ENCODE measurements at regions not wholly inside any gene's neighbourhood (a gene's known extent, or its start where the extent isn't known, plus 50 kb on each side); places are given as distances from the start of the nearest gene placed in this dataset.

DNA sequence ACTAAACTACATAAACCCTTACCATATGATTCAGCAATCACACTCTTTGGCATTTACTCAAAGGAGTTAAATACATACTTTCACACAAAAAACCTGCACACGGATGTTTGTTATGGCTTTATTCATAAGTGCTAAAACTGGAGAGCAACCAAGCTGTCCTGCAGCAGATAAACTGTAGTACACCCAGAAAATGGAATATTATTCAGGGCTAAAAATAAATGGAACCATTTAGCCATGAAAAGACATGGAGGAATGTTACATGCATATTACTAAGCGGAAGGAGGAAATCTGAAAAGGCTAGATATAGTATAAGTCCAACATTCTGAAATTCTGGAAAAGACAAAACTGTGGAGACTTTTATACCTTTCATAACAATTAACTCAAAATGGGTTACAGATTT lies 73.6 kb upstream of the PHACTR3 start:
- TF ChIP-seq YY1 (IDR thresholded peaks at IDR 0.05; ENCODE audit: insufficient read depth, insufficient read length) (no peak), ZNF274 (IDR thresholded peaks at IDR 0.05; ENCODE audit: low read depth, low read length) (no peak), SUZ12 (IDR thresholded peaks at IDR 0.05; ENCODE audit: extremely low read depth, insufficient read depth, insufficient read length) (no peak)

DNA sequence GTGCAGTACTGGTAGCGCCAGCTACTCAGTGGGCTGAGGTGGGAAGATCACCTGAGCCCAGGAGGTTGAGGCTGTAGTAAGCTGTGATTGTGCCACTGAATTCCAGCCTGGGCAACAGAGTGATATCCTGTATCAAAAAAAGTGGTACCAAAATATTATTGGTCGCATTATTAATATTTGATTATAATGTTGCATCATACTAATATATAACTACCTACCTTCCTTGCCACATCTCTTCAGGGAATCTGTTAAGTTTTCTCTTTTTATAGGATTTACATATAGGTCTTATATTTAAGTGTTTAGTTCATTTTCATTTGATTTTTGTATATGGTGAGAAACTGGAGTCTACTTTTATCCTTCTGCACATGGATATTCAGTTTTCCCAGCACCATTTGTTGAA lies 66.3 kb upstream of the PHACTR3 start:
- no peaks in the 10 kb centered on the region for H3K4me1 ChIP-seq (ENCODE audit: insufficient read depth, insufficient read length)
- peaks cover 12% of the 10 kb centered on the region for H3K9me3 ChIP-seq (ENCODE audit: insufficient read depth, low read length)
- no peaks in the 10 kb centered on the region for H3K27me3 ChIP-seq (ENCODE audit: insufficient read depth, insufficient read length)
- H3K9ac ChIP-seq (ENCODE audit: insufficient read length, low read depth): no peak overlapping the region
- H3K36me3 ChIP-seq (ENCODE audit: insufficient read depth, insufficient read length, low read length): no peaks in the 10 kb centered on the region
- TF ChIP-seq YY1 (IDR thresholded peaks at IDR 0.05; ENCODE audit: insufficient read depth, insufficient read length): no peak
- TF ChIP-seq ZNF274 (IDR thresholded peaks at IDR 0.05; ENCODE audit: low read depth, low read length): no peak
- H3K4me3 ChIP-seq (ENCODE audit: insufficient read length, low read depth): no peak overlapping the region
- DNase-seq (ENCODE audit: low read depth, low spot score): no peak

More for the DNA sequence above, 73.6 kb upstream of the PHACTR3 start:
- H3K9me3 ChIP-seq (ENCODE audit: insufficient read depth, low read length): no peaks in the 10 kb centered on the region
- H3K4me1 ChIP-seq (ENCODE audit: insufficient read depth, insufficient read length): no peaks in the 10 kb centered on the region
- H3K27me3 ChIP-seq (ENCODE audit: insufficient read depth, insufficient read length): peaks cover 6% of the 10 kb centered on the region
- DNase-seq (ENCODE audit: low read depth, low spot score): no peak
- H3K9ac ChIP-seq (ENCODE audit: insufficient read length, low read depth): no peak overlapping the region
- H3K36me3 ChIP-seq (ENCODE audit: insufficient read depth, insufficient read length, low read length): no peaks in the 10 kb centered on the region
- no peak overlapping the region for H3K4me3 ChIP-seq (ENCODE audit: insufficient read length, low read depth)

DNA sequence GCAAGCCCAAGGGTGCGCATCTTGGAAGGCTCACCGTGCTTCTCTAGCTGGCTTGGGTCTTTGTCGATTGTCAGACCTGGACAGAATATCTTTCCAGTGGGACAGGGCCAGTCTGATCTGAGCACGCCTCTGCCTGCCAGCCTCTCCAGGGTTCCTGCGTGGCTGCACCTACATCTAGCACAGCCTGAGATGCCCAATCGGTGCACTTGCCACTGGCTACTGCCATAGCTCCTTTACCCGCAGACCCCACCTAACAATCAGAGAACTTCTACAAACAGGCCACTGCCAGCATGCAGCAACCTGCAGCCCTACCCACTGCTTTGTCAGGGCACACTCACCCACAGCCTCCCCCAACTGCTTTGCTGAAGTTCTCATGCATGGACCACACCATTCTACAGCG lies 56.7 kb upstream of the PHACTR3 start:
- TF ChIP-seq SUZ12 (IDR thresholded peaks at IDR 0.05; ENCODE audit: extremely low read depth, insufficient read depth, insufficient read length) (no peak), ZNF274 (IDR thresholded peaks at IDR 0.05; ENCODE audit: low read depth, low read length) (no peak), YY1 (IDR thresholded peaks at IDR 0.05; ENCODE audit: insufficient read depth, insufficient read length) (no peak)

More for the DNA sequence above, 56.7 kb upstream of the PHACTR3 start:
- H3K36me3 ChIP-seq (ENCODE audit: insufficient read depth, insufficient read length, low read length): no peaks in the 10 kb centered on the region
- peaks cover 6% of the 10 kb centered on the region for H3K27me3 ChIP-seq (ENCODE audit: insufficient read depth, insufficient read length)
- H3K9ac ChIP-seq (ENCODE audit: insufficient read length, low read depth): no peak overlapping the region
- no peak overlapping the region for H3K4me3 ChIP-seq (ENCODE audit: insufficient read length, low read depth)
- H3K9me3 ChIP-seq (ENCODE audit: insufficient read depth, low read length): no peaks in the 10 kb centered on the region
- no peaks in the 10 kb centered on the region for H3K4me1 ChIP-seq (ENCODE audit: insufficient read depth, insufficient read length)
- no peak for DNase-seq (ENCODE audit: low read depth, low spot score)
